H1 (cell line): ENCODE measurements at regions not wholly inside any gene's neighbourhood (a gene's known extent, or its start where the extent isn't known, plus 50 kb on each side); places are given as distances from the start of the nearest gene placed in this dataset.

ENCODE experiments used
- CTCF ChIA-PET: fragments of 300-600 bp; sonication (Branson Sonifier 250); formaldehyde crosslinking; loops from one replicate; lab custom pipeline; 2021; ENCODE audit not compliant: partially characterized antibody; lab: Charles Lee
- POLR2A ChIA-PET: fragments of 300-600 bp; sonication (Branson Sonifier 250); formaldehyde crosslinking; loops from one replicate; lab custom pipeline; 2021; ENCODE audit warnings: inconsistent platforms; ENCODE audit not compliant: partially characterized antibody; lab: Charles Lee
- DNase-seq, 2 experiments: peaks; one replicate each; pipeline versions ENCODE4 v3.0.0 to v3.0.0-alpha.2; 2010 to 2022; ENCODE audit warnings: low spot score in 2 of 2, low read depth in 1 of 2, mixed read lengths in 1 of 2
- FAIRE-seq: peaks from 2 replicates; lab custom pipeline; 2011; peaks lifted over from hg19 to GRCh38; lab: Jason Lieb, UNC
- H2AFZ ChIP-seq: 2 replicates; pipeline ENCODE4 v1.8.1; 2012; ENCODE audit warnings: low read length, inconsistent platforms
- H2AK5ac ChIP-seq: 2 replicates; pipeline ENCODE4 v1.6.1; 2013; ENCODE audit warnings: low read depth, low read length
- H2BK120ac ChIP-seq: replicated peaks from 2 replicates; pipeline ENCODE3; 2013; ENCODE audit warnings: low read depth, low read length, inconsistent platforms
- H2BK12ac ChIP-seq: 2 replicates; pipeline ENCODE4 v1.6.1; 2013; ENCODE audit warnings: low read depth, low read length
- H2BK15ac ChIP-seq: 2 replicates; pipeline ENCODE4 v1.6.1; 2013; ENCODE audit warnings: low read length
- H2BK20ac ChIP-seq: 2 replicates; pipeline ENCODE4 v1.6.1; 2013; ENCODE audit warnings: low read length
- H2BK5ac ChIP-seq: 2 replicates; pipeline ENCODE4 v1.6.1; 2013; ENCODE audit warnings: low read depth, low read length
- H3K14ac ChIP-seq: 2 replicates; pipeline ENCODE4 v1.6.1; 2013; ENCODE audit warnings: inconsistent platforms; ENCODE audit not compliant: insufficient read length
- H3K18ac ChIP-seq: 2 replicates; pipeline ENCODE4 v1.6.1; 2013; ENCODE audit warnings: low read length; ENCODE audit errors: extremely low read depth
- H3K23ac ChIP-seq: 2 replicates; pipeline ENCODE4 v1.6.1; 2013; ENCODE audit warnings: inconsistent platforms; ENCODE audit not compliant: insufficient read length
- H3K23me2 ChIP-seq: 2 replicates; pipeline ENCODE4 v1.6.1; 2013; ENCODE audit warnings: low read depth, low read length
- H3K27ac ChIP-seq: 2 replicates; pipeline ENCODE4 v1.6.1; 2011; ENCODE audit warnings: low read depth, low read length, inconsistent platforms
- H3K27me3 ChIP-seq, 4 experiments: replicated peaks in 1 of 4; 1 replicate in 1 of 4; 2 replicates in 3 of 4; pipeline versions ENCODE4 v1.6.1 to v1.8.1; 2011 to 2013; ENCODE audit warnings: low read length in 3 of 4, mild to moderate bottlenecking in 3 of 4, inconsistent platforms in 2 of 4, mixed read lengths in 2 of 4, moderate library complexity in 1 of 4; ENCODE audit not compliant: control insufficient read depth in 3 of 4, insufficient read depth in 3 of 4; ENCODE audit errors: extremely low read depth in 1 of 4
- H3K36me3 ChIP-seq, 4 experiments: 2 replicates each; pipeline versions ENCODE4 v1.6.1 to v1.8.1; 2011 to 2013; ENCODE audit warnings: mild to moderate bottlenecking in 4 of 4, low read length in 3 of 4, moderate library complexity in 2 of 4, control low read depth in 1 of 4, inconsistent platforms in 1 of 4; ENCODE audit not compliant: insufficient read depth in 4 of 4, control insufficient read depth in 2 of 4
- H3K4ac ChIP-seq: replicated peaks from 2 replicates; pipeline ENCODE3; 2013; ENCODE audit warnings: low read length, low read depth, mixed read lengths, inconsistent platforms; ENCODE audit not compliant: insufficient read length
- H3K4me1 ChIP-seq, 4 experiments: replicated peaks in 1 of 4; 1 replicate in 1 of 4; 2 replicates in 3 of 4; pipeline versions ENCODE4 v1.6.1 to v1.8.1; 2011 to 2013; ENCODE audit warnings: low read length in 3 of 4, inconsistent platforms in 2 of 4, mixed read lengths in 1 of 4; ENCODE audit not compliant: insufficient read depth in 4 of 4, control insufficient read depth in 3 of 4
- H3K4me2 ChIP-seq, 2 experiments: 2 replicates each; pipeline versions ENCODE4 v1.6.1 to v1.8.1; 2011 to 2013; ENCODE audit warnings: low read depth in 2 of 2, low read length in 2 of 2, control low read depth in 1 of 2, inconsistent platforms in 1 of 2, mild to moderate bottlenecking in 1 of 2; ENCODE audit not compliant: insufficient read depth in 1 of 2
- H3K4me3 ChIP-seq, 4 experiments: fragments of 200-600, 300-600 bp in 1 of 4; sonication (generic), shearing (Covaris generic), sonication (Bioruptor Twin) in 1 of 4; 2 replicates each; pipeline versions ENCODE4 v1.5.1 to v1.8.1; 2011 to 2016; ENCODE audit warnings: low read length in 4 of 4, low read depth in 3 of 4, control low read depth in 2 of 4, inconsistent platforms in 2 of 4, mild to moderate bottlenecking in 2 of 4, mixed read lengths in 1 of 4, moderate library complexity in 1 of 4; ENCODE audit not compliant: insufficient read depth in 2 of 4; ENCODE audit errors: extremely low read depth in 1 of 4
- H3K56ac ChIP-seq: replicated peaks from 2 replicates; pipeline ENCODE3; 2013; ENCODE audit warnings: low read depth, mild to moderate bottlenecking, mixed read lengths, low read length, inconsistent platforms; ENCODE audit not compliant: insufficient read length
- H3K79me1 ChIP-seq: 2 replicates; pipeline ENCODE4 v1.6.1; 2013; ENCODE audit warnings: low read depth, low read length, control low read depth
- H3K79me2 ChIP-seq, 2 experiments: 2 replicates each; pipeline versions ENCODE4 v1.6.1 to v1.8.1; 2012 to 2013; ENCODE audit warnings: low read length in 2 of 2, mild to moderate bottlenecking in 2 of 2, inconsistent platforms in 1 of 2; ENCODE audit not compliant: insufficient read depth in 2 of 2, control insufficient read depth in 1 of 2
- H3K9ac ChIP-seq, 4 experiments: replicated peaks in 1 of 4; 1 replicate in 1 of 4; 2 replicates in 3 of 4; pipeline versions ENCODE4 v1.6.1 to v1.8.1; 2011 to 2013; ENCODE audit warnings: low read depth in 3 of 4, low read length in 3 of 4, control low read depth in 2 of 4, mild to moderate bottlenecking in 2 of 4, moderate library complexity in 2 of 4, inconsistent platforms in 1 of 4; ENCODE audit errors: extremely low read depth in 1 of 4
- H3K9me3 ChIP-seq, 2 experiments: 2 replicates each; pipeline versions ENCODE4 v1.6.1 to v1.8.1; 2012 to 2013; ENCODE audit warnings: mild to moderate bottlenecking in 2 of 2, moderate library complexity in 2 of 2, control low read depth in 1 of 2, inconsistent platforms in 1 of 2, low read depth in 1 of 2, low read length in 1 of 2, mixed read lengths in 1 of 2; ENCODE audit not compliant: insufficient read depth in 2 of 2
- H4K20me1 ChIP-seq, 2 experiments: replicated peaks in 1 of 2; 2 replicates each; pipeline versions ENCODE3 to v1.8.1; 2011 to 2013; ENCODE audit warnings: inconsistent platforms in 2 of 2, low read length in 2 of 2, mild to moderate bottlenecking in 1 of 2; ENCODE audit not compliant: insufficient read depth in 2 of 2, control insufficient read depth in 1 of 2
- H4K5ac ChIP-seq: 2 replicates; pipeline ENCODE4 v1.6.1; 2013; ENCODE audit warnings: low read length, low read depth, mixed read lengths, inconsistent platforms; ENCODE audit not compliant: insufficient read length
- H4K8ac ChIP-seq: 2 replicates; pipeline ENCODE4 v1.8.0; 2013; ENCODE audit warnings: mild to moderate bottlenecking, moderate library complexity, low read length, inconsistent platforms; ENCODE audit not compliant: insufficient read depth; ENCODE audit errors: extremely low read depth
- H4K91ac ChIP-seq: replicated peaks from 2 replicates; pipeline ENCODE3; 2013; ENCODE audit warnings: low read length, mixed read lengths, inconsistent platforms; ENCODE audit not compliant: insufficient read length
- CREB1 ChIP-seq: IDR thresholded peaks from 2 replicates; pipeline ENCODE4 v1.6.1; 2012; ENCODE audit warnings: inconsistent platforms
- EP300 ChIP-seq, 2 experiments: IDR thresholded peaks; 1 replicate in 1 of 2; 2 replicates in 1 of 2; pipeline ENCODE4 v1.6.1; 2011 to 2012; ENCODE audit warnings: low read depth in 2 of 2, low read length in 2 of 2, mild to moderate bottlenecking in 2 of 2, borderline replicate concordance in 1 of 2, inconsistent platforms in 1 of 2, moderate library complexity in 1 of 2
- GTF2F1 ChIP-seq: IDR thresholded peaks from 2 replicates; pipeline ENCODE4 v1.6.1; 2012; ENCODE audit warnings: low read depth, low read length, improper control_type of control experiment, borderline replicate concordance
- MAFK ChIP-seq: IDR thresholded peaks from 2 replicates; pipeline ENCODE4 v1.6.1; 2012; ENCODE audit warnings: low read depth, mild to moderate bottlenecking, improper control_type of control experiment, low read length
- NANOG ChIP-seq: IDR thresholded peaks from 2 replicates; pipeline ENCODE4 v1.6.1; 2011; ENCODE audit warnings: low read length, low read depth, mild to moderate bottlenecking, inconsistent platforms; ENCODE audit not compliant: insufficient read depth, poor library complexity, severe bottlenecking
- NRF1 ChIP-seq: IDR thresholded peaks from 2 replicates; pipeline ENCODE4 v1.6.1; 2011; ENCODE audit warnings: mild to moderate bottlenecking, low read depth, low read length, improper control_type of control experiment
- PHF8 ChIP-seq: fragments of 200-600 bp; sonication (generic); conservative IDR thresholded peaks from 2 replicates; pipeline ENCODE4 v1.7.1; 2012; ENCODE audit warnings: low read depth, mild to moderate bottlenecking, inconsistent platforms, low read length, moderate library complexity
- SIRT6 ChIP-seq: IDR thresholded peaks from one replicate; pipeline ENCODE4 v1.7.1; 2012; ENCODE audit warnings: low read length, inconsistent platforms
- SP4 ChIP-seq: IDR thresholded peaks from 2 replicates; pipeline ENCODE4 v1.6.1; 2012; ENCODE audit warnings: low read length, inconsistent platforms
- TBP ChIP-seq: IDR thresholded peaks from 2 replicates; pipeline ENCODE4 v1.6.1; 2011; ENCODE audit warnings: low read depth, low read length, improper control_type of control experiment
- WGBS, 2 experiments: shearing (Covaris generic) in 1 of 2; methylation state at CpG; one replicate each; pipeline versions ENCODE4 v1.1.6 to v1.1.7; 2013 to 2015; ENCODE audit warnings: low lambda C conversion rate in 2 of 2, mixed read lengths in 2 of 2, inconsistent platforms in 1 of 2, low coverage in 1 of 2, missing lambda C conversion rate in 1 of 2; ENCODE audit not compliant: insufficient replicate concordance in 2 of 2, insufficient coverage in 1 of 2, insufficient read length in 1 of 2; ENCODE audit errors: extremely low coverage in 1 of 2, missing lambda C conversion rate in 1 of 2; 5-methylcytosine and 5-hydroxymethylcytosine counted together

GRCh38 chr20:48302844-48303542 lies 517.7 kb upstream of the SULF2 start:
- no peak overlapping the region for H3K14ac ChIP-seq
- H3K79me2 ChIP-seq, result no peaks in the 10 kb centered on the region
- H2BK5ac ChIP-seq, result no peak overlapping the region
- H3K56ac ChIP-seq, result no peak overlapping the region
- no peak overlapping the region for H3K9ac ChIP-seq
- no peaks in the 10 kb centered on the region for H4K20me1 ChIP-seq
- no peaks in the 10 kb centered on the region for H3K79me1 ChIP-seq
- H3K23me2 ChIP-seq, result peaks cover 2% of the 10 kb centered on the region; the same call in 1 of the 2 replicates
- H2AFZ ChIP-seq, result no peak overlapping the region
- H4K8ac ChIP-seq, result no peak overlapping the region
- no peak overlapping the region for H3K4me2 ChIP-seq
- FAIRE-seq (no peak), DNase-seq (no peak)
- H2BK120ac ChIP-seq, result no peak overlapping the region
- H4K91ac ChIP-seq, result no peak overlapping the region
- H3K36me3 ChIP-seq, result no peaks in the 10 kb centered on the region
- H4K5ac ChIP-seq, result no peak overlapping the region
- H3K9me3 ChIP-seq, result no peaks in the 10 kb centered on the region
- no peak overlapping the region for H2BK15ac ChIP-seq
- H2AK5ac ChIP-seq, result no peak overlapping the region
- H2BK20ac ChIP-seq, result no peak overlapping the region
- H3K4ac ChIP-seq, result no peak overlapping the region
- POLR2A ChIA-PET, result no interaction called here
- H3K27me3 ChIP-seq, result no peaks in the 10 kb centered on the region
- H3K4me1 ChIP-seq, result no peaks in the 10 kb centered on the region
- TF ChIP-seq PHF8 (no peak), TBP (no peak), MAFK (no peak), GTF2F1 (no peak), NRF1 (no peak), EP300 (IDR thresholded peaks at IDR 0.05; ENCODE audit: borderline replicate concordance in 1 of 2, low read depth in 2 of 2, low read length in 2 of 2) (no peak), SP4 (no peak), NANOG (no peak), CREB1 (no peak), SIRT6 (no peak)
- no peak overlapping the region for H3K27ac ChIP-seq
- 94% methylated on average over 4 of the region's 4 CpGs; no CpG with 5 or more reads in 1 of the 2 experiments for WGBS, 2 experiments
- H3K23ac ChIP-seq, result no peak overlapping the region
- no peak overlapping the region for H3K18ac ChIP-seq
- CTCF ChIA-PET, result interaction anchor here (0.5 kb wide), 1 partner anchor 614 kb away, joined by 3 read pairs; no protein-coding TSS in a partner anchor
- H3K4me3 ChIP-seq, result no peak overlapping the region
- no peak overlapping the region for H2BK12ac ChIP-seq
